HepG2 (cell line): ENCODE measurements at regions not wholly inside any gene's neighbourhood (a gene's known extent, or its start where the extent isn't known, plus 50 kb on each side); places are given as distances from the start of the nearest gene placed in this dataset.

ENCODE experiments used
- ATAC-seq: fragments of 200-7000 bp; cut with Tn5 transposase; 3 replicates; pipeline ENCODE4 v1.9.1; 2020; ENCODE audit warnings: mild to moderate bottlenecking, moderate library complexity
- BruUV-seq: library from RNA; stranded (reverse); fragments of 400-500 nt; replicated peaks from 2 replicates; lab custom pipeline; 2021; lab: Mats Ljungman, UMichigan
- CTCF ChIA-PET: fragments of 300-600 bp; formaldehyde crosslinking; extraction: SDS; loops from one replicate; lab custom pipeline; 2021; ENCODE audit warnings: low total read pairs, inconsistent platforms, low intra/inter-chr PET ratio; lab: Yijun Ruan, JAX
- POLR2A ChIA-PET: fragments of 350-600 bp; sonication (Branson Sonifier 250); formaldehyde crosslinking; loops from one replicate; lab custom pipeline; 2020; ENCODE audit warnings: antibody characterized with exemption, inconsistent platforms; lab: Yijun Ruan, JAX
- DNase-seq: peaks from one replicate; pipeline ENCODE4 v3.0.0-alpha.2; 2015; ENCODE audit warnings: low spot score
- FAIRE-seq: peaks from 3 replicates; lab custom pipeline; 2011; peaks lifted over from hg19 to GRCh38; lab: Jason Lieb, UNC
- H2AFZ ChIP-seq: one replicate; pipeline ENCODE4 v1.6.1; 2011; ENCODE audit warnings: low read length, inconsistent platforms
- H3K27ac ChIP-seq: fragments of 300-600 bp; 3 replicates; pipeline ENCODE4 v1.8.0; 2011; ENCODE audit warnings: mixed run types, mild to moderate bottlenecking, mixed read lengths, low read length, inconsistent platforms; ENCODE audit not compliant: insufficient read depth; ENCODE audit errors: extremely low read length
- H3K27me3 ChIP-seq, 2 experiments: fragments of 200-600 bp in 1 of 2; 2 replicates in 1 of 2; 3 replicates in 1 of 2; pipeline versions ENCODE4 v1.6.0 to v1.8.0; 2011; ENCODE audit warnings: low read length in 2 of 2, mild to moderate bottlenecking in 2 of 2, moderate library complexity in 2 of 2, inconsistent platforms in 1 of 2; ENCODE audit not compliant: insufficient read depth in 2 of 2, control insufficient read depth in 1 of 2
- H3K36me3 ChIP-seq, 2 experiments: fragments of 200-600 bp in 1 of 2; replicated peaks in 1 of 2; 2 replicates in 1 of 2; 3 replicates in 1 of 2; pipeline versions ENCODE4 v1.5.1 to v1.8.0; 2011; ENCODE audit warnings: low read length in 2 of 2, inconsistent platforms in 1 of 2; ENCODE audit not compliant: insufficient read depth in 2 of 2, control insufficient read depth in 1 of 2
- H3K4me1 ChIP-seq: 2 replicates; pipeline ENCODE4 v1.5.1; 2012; ENCODE audit warnings: low read length, inconsistent platforms; ENCODE audit not compliant: insufficient read depth
- H3K4me2 ChIP-seq: 2 replicates; pipeline ENCODE4 v1.6.0; 2011; ENCODE audit warnings: low read depth, low read length, inconsistent platforms
- H3K4me3 ChIP-seq, 3 experiments: fragments of 200-600 bp in 1 of 3; sonication (generic), shearing (Covaris generic) in 1 of 3; replicated peaks in 1 of 3; 2 replicates each; pipeline ENCODE4 v1.5.1; 2011 to 2016; ENCODE audit warnings: low read length in 3 of 3, inconsistent platforms in 2 of 3, low read depth in 2 of 3, mild to moderate bottlenecking in 2 of 3, control low read depth in 1 of 3, mixed read lengths in 1 of 3; ENCODE audit not compliant: insufficient read depth in 1 of 3
- H3K79me2 ChIP-seq: one replicate; pipeline ENCODE4 v1.6.1; 2011; ENCODE audit warnings: low read length, inconsistent platforms; ENCODE audit not compliant: insufficient read depth
- H3K9ac ChIP-seq: 2 replicates; pipeline ENCODE4 v1.6.0; 2011; ENCODE audit warnings: mild to moderate bottlenecking, low read depth, low read length, inconsistent platforms; ENCODE audit not compliant: insufficient read depth
- H3K9me3 ChIP-seq: 2 replicates; pipeline ENCODE4 v1.5.1; 2012; ENCODE audit warnings: mild to moderate bottlenecking, low read length
- H4K20me1 ChIP-seq: 2 replicates; pipeline ENCODE4 v1.6.0; 2011; ENCODE audit warnings: inconsistent platforms, mild to moderate bottlenecking, low read length, moderate library complexity; ENCODE audit not compliant: insufficient read depth
- AGO1 ChIP-seq: fragments of 200-400 bp; formaldehyde crosslinking; IDR thresholded peaks from 2 replicates; pipeline ENCODE4 v1.6.1; 2017; ENCODE audit warnings: mild to moderate bottlenecking, low read depth, low read length, moderate library complexity; ENCODE audit not compliant: poor library complexity, severe bottlenecking
- CEBPG ChIP-seq: IDR thresholded peaks from 2 replicates; pipeline ENCODE4 v1.6.1; 2016
- HES4 ChIP-seq: sonication (generic); formaldehyde crosslinking; IDR thresholded peaks from 2 replicates; pipeline ENCODE4 v1.9.0; 2021; ENCODE audit warnings: mild to moderate bottlenecking, missing genetic modification reagents, borderline replicate concordance
- HOXA5 ChIP-seq: sonication (generic); formaldehyde crosslinking; IDR thresholded peaks from 2 replicates; pipeline ENCODE4 v1.4.0; 2020; ENCODE audit warnings: missing genetic modification reagents
- RFXANK ChIP-seq: IDR thresholded peaks from 2 replicates; pipeline ENCODE4 v1.6.1; 2016
- TBX3 ChIP-seq: fragments of 450-650 bp; IDR thresholded peaks from 2 replicates; pipeline ENCODE4 v1.6.1; 2017; ENCODE audit warnings: antibody characterized with exemption, mild to moderate bottlenecking, inconsistent platforms, borderline replicate concordance
- TOE1 ChIP-seq: sonication (generic); formaldehyde crosslinking; IDR thresholded peaks from 2 replicates; pipeline ENCODE4 v1.4.0; 2020; ENCODE audit warnings: mild to moderate bottlenecking, missing genetic modification reagents
- ZNF10 ChIP-seq: sonication (generic); formaldehyde crosslinking; IDR thresholded peaks from 2 replicates; pipeline ENCODE4 v1.4.0; 2020; ENCODE audit warnings: mild to moderate bottlenecking, low read depth, missing genetic modification reagents, borderline replicate concordance
- ZNF160 ChIP-seq: sonication (generic); formaldehyde crosslinking; IDR thresholded peaks from 2 replicates; pipeline ENCODE4 v1.8.0; 2022; ENCODE audit warnings: mild to moderate bottlenecking, inconsistent platforms, missing genetic modification reagents
- ZNF282 ChIP-seq: fragments of 450-650 bp; IDR thresholded peaks from 2 replicates; pipeline ENCODE4 v1.6.1; 2018; ENCODE audit not compliant: partially characterized antibody
- ZNF44 ChIP-seq: sonication (generic); formaldehyde crosslinking; IDR thresholded peaks from 2 replicates; pipeline ENCODE4 v1.5.1; 2020; ENCODE audit warnings: mild to moderate bottlenecking, missing genetic modification reagents
- WGBS: methylation state at CpG from one replicate; pipeline ENCODE4 v1.1.6; 2017; ENCODE audit warnings: low lambda C conversion rate; 5-methylcytosine and 5-hydroxymethylcytosine counted together
- in situ Hi-C: cut with HindIII; loops from 2 replicates; pipeline ENCODE4 v1.10.0; 2017; ENCODE audit warnings: low pct_unique_long_range_greater_than_20kb; ENCODE audit not compliant: extremely low pct_ligation_motif_present
- intact Hi-C: fragments of 100-400 bp; cut with micrococcal nuclease; formaldehyde crosslinking; loops from one replicate; pipeline ENCODE4 v1.10.0; 2022; ENCODE audit not compliant: unreplicated experiment
- TF ChIP-seq, protein P1 (sequence below): sonication (generic); formaldehyde crosslinking; IDR thresholded peaks from 2 replicates; pipeline ENCODE4 v1.4.0; 2020; ENCODE audit warnings: missing genetic modification reagents
- TF ChIP-seq, protein P2 (sequence below): sonication (generic); formaldehyde crosslinking; conservative IDR thresholded peaks from 2 replicates; pipeline ENCODE4 v1.5.0; 2020; ENCODE audit warnings: missing genetic modification reagents
- TF ChIP-seq, protein P3 (sequence below): IDR thresholded peaks from 2 replicates; pipeline ENCODE4 v1.6.1; 2018; ENCODE audit warnings: missing genetic modification reagents
- TF ChIP-seq, protein P4 (sequence below): sonication (generic); formaldehyde crosslinking; IDR thresholded peaks from 2 replicates; pipeline ENCODE4 v1.5.0; 2020; ENCODE audit warnings: mild to moderate bottlenecking, missing genetic modification reagents

DNA sequence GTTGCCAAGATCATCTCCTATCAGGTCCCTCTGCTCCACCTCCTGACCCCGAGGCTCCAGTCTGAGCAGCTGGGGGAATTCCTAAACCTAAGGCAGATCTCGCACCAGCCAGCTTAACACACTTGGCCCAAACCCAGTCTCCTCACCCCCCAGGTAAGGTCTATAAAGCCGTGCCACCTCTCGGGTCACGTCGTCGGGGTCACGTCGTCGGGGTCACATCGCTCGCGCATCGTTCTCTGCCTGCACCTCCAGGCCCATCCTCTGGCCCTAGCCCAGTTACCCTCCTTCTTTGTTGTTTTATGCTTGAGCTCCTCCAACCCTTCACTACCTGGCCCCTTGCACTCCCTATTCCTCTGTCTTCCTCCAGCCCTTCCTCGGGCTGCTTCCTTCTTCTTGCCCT lies 77.2 kb downstream of the CTSL start:
- ChIA-PET CTCF (no interaction called here), POLR2A (no interaction called here)
- no TSS peak for BruUV-seq
- Histone ChIP-seq H3K4me3 (no peak overlapping the region), H3K79me2 (no peaks in the 10 kb centered on the region), H3K4me2 (no peak overlapping the region), H3K27me3 (peaks cover 0 to 4% of the 10 kb centered on the region in 2 experiments; a peak in 1 of 5 replicates), H3K36me3 (no peaks in the 10 kb centered on the region), H4K20me1 (no peaks in the 10 kb centered on the region), H3K9ac (no peak overlapping the region), H2AFZ (no peak overlapping the region), H3K27ac (no peak overlapping the region), H3K4me1 (no peaks in the 10 kb centered on the region), H3K9me3 (no peaks in the 10 kb centered on the region)
- no peak for DNase-seq
- no peak for TF ChIP-seq AGO1
- TF ChIP-seq ZNF44 (CRISPR knock-in tag): no peak
- TF ChIP-seq, protein P1, sequence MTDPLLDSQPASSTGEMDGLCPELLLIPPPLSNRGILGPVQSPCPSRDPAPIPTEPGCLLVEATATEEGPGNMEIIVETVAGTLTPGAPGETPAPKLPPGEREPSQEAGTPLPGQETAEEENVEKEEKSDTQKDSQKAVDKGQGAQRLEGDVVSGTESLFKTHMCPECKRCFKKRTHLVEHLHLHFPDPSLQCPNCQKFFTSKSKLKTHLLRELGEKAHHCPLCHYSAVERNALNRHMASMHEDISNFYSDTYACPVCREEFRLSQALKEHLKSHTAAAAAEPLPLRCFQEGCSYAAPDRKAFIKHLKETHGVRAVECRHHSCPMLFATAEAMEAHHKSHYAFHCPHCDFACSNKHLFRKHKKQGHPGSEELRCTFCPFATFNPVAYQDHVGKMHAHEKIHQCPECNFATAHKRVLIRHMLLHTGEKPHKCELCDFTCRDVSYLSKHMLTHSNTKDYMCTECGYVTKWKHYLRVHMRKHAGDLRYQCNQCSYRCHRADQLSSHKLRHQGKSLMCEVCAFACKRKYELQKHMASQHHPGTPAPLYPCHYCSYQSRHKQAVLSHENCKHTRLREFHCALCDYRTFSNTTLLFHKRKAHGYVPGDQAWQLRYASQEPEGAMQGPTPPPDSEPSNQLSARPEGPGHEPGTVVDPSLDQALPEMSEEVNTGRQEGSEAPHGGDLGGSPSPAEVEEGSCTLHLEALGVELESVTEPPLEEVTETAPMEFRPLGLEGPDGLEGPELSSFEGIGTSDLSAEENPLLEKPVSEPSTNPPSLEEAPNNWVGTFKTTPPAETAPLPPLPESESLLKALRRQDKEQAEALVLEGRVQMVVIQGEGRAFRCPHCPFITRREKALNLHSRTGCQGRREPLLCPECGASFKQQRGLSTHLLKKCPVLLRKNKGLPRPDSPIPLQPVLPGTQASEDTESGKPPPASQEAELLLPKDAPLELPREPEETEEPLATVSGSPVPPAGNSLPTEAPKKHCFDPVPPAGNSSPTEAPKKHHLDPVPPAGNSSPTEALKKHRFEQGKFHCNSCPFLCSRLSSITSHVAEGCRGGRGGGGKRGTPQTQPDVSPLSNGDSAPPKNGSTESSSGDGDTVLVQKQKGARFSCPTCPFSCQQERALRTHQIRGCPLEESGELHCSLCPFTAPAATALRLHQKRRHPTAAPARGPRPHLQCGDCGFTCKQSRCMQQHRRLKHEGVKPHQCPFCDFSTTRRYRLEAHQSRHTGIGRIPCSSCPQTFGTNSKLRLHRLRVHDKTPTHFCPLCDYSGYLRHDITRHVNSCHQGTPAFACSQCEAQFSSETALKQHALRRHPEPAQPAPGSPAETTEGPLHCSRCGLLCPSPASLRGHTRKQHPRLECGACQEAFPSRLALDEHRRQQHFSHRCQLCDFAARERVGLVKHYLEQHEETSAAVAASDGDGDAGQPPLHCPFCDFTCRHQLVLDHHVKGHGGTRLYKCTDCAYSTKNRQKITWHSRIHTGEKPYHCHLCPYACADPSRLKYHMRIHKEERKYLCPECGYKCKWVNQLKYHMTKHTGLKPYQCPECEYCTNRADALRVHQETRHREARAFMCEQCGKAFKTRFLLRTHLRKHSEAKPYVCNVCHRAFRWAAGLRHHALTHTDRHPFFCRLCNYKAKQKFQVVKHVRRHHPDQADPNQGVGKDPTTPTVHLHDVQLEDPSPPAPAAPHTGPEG (CRISPR knock-in tag): no peak
- TF ChIP-seq ZNF160 (CRISPR knock-in tag): no peak
- no peak for TF ChIP-seq TBX3
- no peak for TF ChIP-seq CEBPG
- no peak for TF ChIP-seq TOE1 (CRISPR knock-in tag)
- no peak for TF ChIP-seq ZNF10 (CRISPR knock-in tag)
- TF ChIP-seq ZNF282: no peak
- TF ChIP-seq, protein P2, sequence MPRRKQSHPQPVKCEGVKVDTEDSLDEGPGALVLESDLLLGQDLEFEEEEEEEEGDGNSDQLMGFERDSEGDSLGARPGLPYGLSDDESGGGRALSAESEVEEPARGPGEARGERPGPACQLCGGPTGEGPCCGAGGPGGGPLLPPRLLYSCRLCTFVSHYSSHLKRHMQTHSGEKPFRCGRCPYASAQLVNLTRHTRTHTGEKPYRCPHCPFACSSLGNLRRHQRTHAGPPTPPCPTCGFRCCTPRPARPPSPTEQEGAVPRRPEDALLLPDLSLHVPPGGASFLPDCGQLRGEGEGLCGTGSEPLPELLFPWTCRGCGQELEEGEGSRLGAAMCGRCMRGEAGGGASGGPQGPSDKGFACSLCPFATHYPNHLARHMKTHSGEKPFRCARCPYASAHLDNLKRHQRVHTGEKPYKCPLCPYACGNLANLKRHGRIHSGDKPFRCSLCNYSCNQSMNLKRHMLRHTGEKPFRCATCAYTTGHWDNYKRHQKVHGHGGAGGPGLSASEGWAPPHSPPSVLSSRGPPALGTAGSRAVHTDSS (CRISPR knock-in tag): no peak
- TF ChIP-seq, protein P3, sequence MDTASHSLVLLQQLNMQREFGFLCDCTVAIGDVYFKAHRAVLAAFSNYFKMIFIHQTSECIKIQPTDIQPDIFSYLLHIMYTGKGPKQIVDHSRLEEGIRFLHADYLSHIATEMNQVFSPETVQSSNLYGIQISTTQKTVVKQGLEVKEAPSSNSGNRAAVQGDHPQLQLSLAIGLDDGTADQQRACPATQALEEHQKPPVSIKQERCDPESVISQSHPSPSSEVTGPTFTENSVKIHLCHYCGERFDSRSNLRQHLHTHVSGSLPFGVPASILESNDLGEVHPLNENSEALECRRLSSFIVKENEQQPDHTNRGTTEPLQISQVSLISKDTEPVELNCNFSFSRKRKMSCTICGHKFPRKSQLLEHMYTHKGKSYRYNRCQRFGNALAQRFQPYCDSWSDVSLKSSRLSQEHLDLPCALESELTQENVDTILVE (CRISPR knock-in tag): no peak
- TF ChIP-seq, protein P4, sequence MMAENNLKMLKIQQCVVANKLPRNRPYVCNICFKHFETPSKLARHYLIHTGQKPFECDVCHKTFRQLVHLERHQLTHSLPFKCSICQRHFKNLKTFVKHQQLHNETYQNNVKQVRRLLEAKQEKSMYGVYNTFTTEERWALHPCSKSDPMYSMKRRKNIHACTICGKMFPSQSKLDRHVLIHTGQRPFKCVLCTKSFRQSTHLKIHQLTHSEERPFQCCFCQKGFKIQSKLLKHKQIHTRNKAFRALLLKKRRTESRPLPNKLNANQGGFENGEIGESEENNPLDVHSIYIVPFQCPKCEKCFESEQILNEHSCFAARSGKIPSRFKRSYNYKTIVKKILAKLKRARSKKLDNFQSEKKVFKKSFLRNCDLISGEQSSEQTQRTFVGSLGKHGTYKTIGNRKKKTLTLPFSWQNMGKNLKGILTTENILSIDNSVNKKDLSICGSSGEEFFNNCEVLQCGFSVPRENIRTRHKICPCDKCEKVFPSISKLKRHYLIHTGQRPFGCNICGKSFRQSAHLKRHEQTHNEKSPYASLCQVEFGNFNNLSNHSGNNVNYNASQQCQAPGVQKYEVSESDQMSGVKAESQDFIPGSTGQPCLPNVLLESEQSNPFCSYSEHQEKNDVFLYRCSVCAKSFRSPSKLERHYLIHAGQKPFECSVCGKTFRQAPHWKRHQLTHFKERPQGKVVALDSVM (CRISPR knock-in tag): no peak
- TF ChIP-seq RFXANK (CRISPR knock-in tag): no peak
- no peak for TF ChIP-seq HES4 (CRISPR knock-in tag)
- no peak for TF ChIP-seq HOXA5 (CRISPR knock-in tag)
- no peak for ATAC-seq
- FAIRE-seq: no peak
- intact Hi-C loops: no loop called here
- in situ Hi-C loops: no loop called here
- 40% methylated on average over 15 of the region's 15 CpGs for WGBS
